ENCODE measurements at regions not wholly inside any gene's neighbourhood (a gene's known extent, or its start where the extent isn't known, plus 50 kb on each side); places are given as distances from the start of the nearest gene placed in this dataset.

DNA sequence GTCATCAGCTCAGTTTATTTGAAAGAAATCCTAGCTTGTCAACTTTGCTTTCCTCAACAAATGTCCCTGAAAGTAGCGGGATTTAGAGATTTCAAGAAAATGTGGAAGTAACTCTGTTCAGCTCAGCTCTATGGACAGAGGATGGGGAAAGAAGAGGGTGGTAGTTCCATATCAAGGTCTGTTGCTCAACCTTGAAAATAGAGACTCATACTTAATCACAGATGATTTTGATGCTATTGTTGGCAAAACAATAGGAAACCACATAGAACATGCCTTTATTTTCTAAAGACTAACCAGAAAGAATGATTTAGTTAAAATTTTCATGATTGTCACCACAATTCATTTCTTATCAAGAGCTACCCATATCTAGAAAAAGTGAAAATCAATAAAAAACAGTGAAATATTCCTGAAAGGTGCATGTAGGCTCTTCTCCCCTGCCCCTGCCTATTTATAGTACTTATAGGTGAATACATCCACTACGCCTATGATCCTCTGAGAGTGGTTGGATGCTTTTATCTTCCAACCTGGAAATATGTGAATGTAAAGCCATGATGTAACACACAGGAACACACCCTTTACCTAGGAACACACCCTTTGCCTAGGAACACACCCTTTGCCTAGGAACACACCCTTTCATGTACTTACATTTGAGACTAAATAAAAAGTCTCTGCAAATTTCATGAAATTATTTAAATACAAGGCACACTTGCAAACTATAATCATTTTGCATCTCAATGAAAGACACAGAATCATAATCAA is 65.8 kb downstream of the ETAA1 start:
- no peaks in the 10 kb centered on the region for H3K4me1 ChIP-seq
- H3K36me3 ChIP-seq: no peaks in the 10 kb centered on the region
- no peaks in the 10 kb centered on the region for H3K27me3 ChIP-seq
- H3K9me3 ChIP-seq: no peaks in the 10 kb centered on the region
- TF ChIP-seq POLR2A (IDR thresholded peaks at IDR 0.05; ENCODE audit: low read depth): no peak
- TF ChIP-seq EP300 (IDR thresholded peaks at IDR 0.05): no peak
- TF ChIP-seq POLR2AphosphoS5 (IDR thresholded peaks at IDR 0.05): no peak
- TF ChIP-seq, protein P1, sequence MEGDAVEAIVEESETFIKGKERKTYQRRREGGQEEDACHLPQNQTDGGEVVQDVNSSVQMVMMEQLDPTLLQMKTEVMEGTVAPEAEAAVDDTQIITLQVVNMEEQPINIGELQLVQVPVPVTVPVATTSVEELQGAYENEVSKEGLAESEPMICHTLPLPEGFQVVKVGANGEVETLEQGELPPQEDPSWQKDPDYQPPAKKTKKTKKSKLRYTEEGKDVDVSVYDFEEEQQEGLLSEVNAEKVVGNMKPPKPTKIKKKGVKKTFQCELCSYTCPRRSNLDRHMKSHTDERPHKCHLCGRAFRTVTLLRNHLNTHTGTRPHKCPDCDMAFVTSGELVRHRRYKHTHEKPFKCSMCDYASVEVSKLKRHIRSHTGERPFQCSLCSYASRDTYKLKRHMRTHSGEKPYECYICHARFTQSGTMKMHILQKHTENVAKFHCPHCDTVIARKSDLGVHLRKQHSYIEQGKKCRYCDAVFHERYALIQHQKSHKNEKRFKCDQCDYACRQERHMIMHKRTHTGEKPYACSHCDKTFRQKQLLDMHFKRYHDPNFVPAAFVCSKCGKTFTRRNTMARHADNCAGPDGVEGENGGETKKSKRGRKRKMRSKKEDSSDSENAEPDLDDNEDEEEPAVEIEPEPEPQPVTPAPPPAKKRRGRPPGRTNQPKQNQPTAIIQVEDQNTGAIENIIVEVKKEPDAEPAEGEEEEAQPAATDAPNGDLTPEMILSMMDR (IDR thresholded peaks at IDR 0.05): no peak
- H3K4me3 ChIP-seq: no peak overlapping the region
- no peak overlapping the region for H3K27ac ChIP-seq (replicated peaks in 1 of 4)
- intact Hi-C loops (cut with DNase I): no loop called here
- 83% methylated on average over 2 of the region's 2 CpGs for WGBS
- no peak for DNase-seq (ENCODE audit: extremely low spot score)

DNA sequence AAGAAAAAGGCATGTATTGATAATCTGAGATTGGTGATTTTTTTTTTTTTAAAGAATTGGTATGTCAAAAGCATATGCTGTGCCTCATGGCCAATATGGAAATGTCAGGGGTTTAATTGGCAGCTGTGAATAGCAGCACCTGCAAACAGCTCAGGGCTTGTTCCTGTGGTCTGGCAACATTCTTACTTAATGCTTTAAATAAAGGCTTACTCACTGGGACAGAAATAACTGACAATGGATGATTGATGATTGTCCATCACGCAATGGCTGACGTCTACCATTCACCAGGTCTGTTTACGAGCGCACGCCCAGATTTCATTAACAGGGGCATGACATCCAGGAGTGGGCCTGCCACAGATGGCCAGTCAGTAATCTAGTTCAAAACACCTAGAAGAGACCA is 66.7 kb downstream of the ETAA1 start:
- TF ChIP-seq EP300 (IDR thresholded peaks at IDR 0.05): no peak
- TF ChIP-seq POLR2AphosphoS5 (IDR thresholded peaks at IDR 0.05): no peak
- no peak for TF ChIP-seq POLR2A (IDR thresholded peaks at IDR 0.05; ENCODE audit: low read depth)
- TF ChIP-seq, protein P1 (IDR thresholded peaks at IDR 0.05): no peak
- Histone ChIP-seq H3K36me3 (no peaks in the 10 kb centered on the region), H3K9me3 (no peaks in the 10 kb centered on the region), H3K27ac (replicated peaks in 1 of 4) (no peak overlapping the region), H3K4me1 (no peaks in the 10 kb centered on the region), H3K4me3 (no peak overlapping the region), H3K27me3 (no peaks in the 10 kb centered on the region)
- no peak for DNase-seq (ENCODE audit: extremely low spot score)
- WGBS: 74% methylated on average over 5 of the region's 5 CpGs
- intact Hi-C loops (cut with DNase I): no loop called here

DNA sequence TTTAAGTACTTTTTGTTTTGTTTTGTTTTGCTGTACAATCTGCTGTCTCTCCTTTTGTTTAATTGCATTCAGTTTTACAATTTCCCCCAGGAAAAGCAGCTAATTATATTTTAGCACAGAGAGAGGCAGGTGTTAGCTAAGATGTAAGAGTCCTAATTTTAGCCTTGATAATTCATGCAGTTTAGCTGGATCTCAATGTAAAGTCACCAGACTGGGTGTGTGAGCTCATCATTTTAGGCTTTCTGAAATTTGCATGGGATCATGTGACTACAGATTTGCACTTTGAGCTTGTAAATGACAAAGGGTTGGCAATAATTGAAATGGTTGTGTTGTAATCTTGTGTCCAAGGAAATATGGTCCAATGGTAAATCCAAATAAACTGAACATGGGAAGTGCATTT is 68.5 kb downstream of the ETAA1 start:
- H3K36me3 ChIP-seq: no peaks in the 10 kb centered on the region
- no peak overlapping the region for H3K4me3 ChIP-seq
- H3K4me1 ChIP-seq: no peaks in the 10 kb centered on the region
- H3K27ac ChIP-seq (replicated peaks in 1 of 4): no peak overlapping the region
- H3K9me3 ChIP-seq: no peaks in the 10 kb centered on the region
- H3K27me3 ChIP-seq: no peaks in the 10 kb centered on the region
- DNase-seq (ENCODE audit: extremely low spot score): no peak
- TF ChIP-seq, protein P1 (IDR thresholded peaks at IDR 0.05): no peak
- TF ChIP-seq POLR2AphosphoS5 (IDR thresholded peaks at IDR 0.05): no peak
- no peak for TF ChIP-seq EP300 (IDR thresholded peaks at IDR 0.05)
- no peak for TF ChIP-seq POLR2A (IDR thresholded peaks at IDR 0.05; ENCODE audit: low read depth)
- intact Hi-C loops (cut with DNase I): no loop called here

DNA sequence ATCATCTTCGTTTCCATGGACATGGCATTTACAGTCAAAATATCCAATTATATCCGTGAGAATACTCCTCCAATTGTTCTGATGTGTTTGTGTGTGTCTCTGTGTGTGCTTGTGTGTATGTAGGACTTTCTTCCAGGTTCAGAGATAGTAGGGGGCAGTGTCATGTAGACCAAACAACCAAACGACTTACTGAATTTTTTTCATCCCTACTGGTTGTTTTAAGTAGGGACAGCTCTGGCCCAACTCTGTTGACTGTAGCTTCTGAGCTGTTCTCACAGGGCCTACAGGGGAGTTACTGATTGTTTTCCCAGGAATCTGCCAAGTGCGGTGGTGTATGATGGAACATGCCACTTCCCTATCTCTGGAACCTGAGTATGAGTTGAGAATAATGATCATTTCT is 69.6 kb downstream of the ETAA1 start:
- Histone ChIP-seq H3K27me3 (no peaks in the 10 kb centered on the region), H3K27ac (replicated peaks in 1 of 4) (no peak overlapping the region), H3K4me1 (no peaks in the 10 kb centered on the region), H3K9me3 (no peaks in the 10 kb centered on the region), H3K4me3 (no peak overlapping the region), H3K36me3 (no peaks in the 10 kb centered on the region)
- 74% methylated on average over 4 of the region's 4 CpGs for WGBS
- intact Hi-C loops (cut with DNase I): no loop called here
- no peak for DNase-seq (ENCODE audit: extremely low spot score)
- TF ChIP-seq POLR2AphosphoS5 (IDR thresholded peaks at IDR 0.05) (no peak), EP300 (IDR thresholded peaks at IDR 0.05) (no peak), POLR2A (IDR thresholded peaks at IDR 0.05; ENCODE audit: low read depth) (no peak)
- TF ChIP-seq, protein P1 (IDR thresholded peaks at IDR 0.05): no peak

DNA sequence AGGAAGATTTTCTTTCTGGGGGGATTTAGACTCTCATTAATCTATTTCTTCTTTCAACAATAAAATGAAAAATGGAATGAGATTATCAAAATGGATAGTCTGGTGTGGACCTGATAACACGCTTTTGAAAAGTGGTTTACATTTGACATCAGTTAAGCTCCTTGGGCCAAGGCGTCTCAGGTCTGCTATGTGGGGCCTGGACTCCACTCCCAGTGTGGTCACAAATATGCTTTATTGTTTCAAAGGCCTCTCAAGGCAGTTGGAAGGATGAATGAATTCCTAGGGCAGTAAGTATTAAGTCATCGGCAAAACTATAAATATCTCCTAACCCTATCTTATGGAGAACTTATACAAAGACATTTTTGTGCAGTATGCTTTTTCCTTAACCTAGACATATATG is 74.5 kb downstream of the ETAA1 start:
- Histone ChIP-seq H3K4me3 (no peak overlapping the region), H3K36me3 (no peaks in the 10 kb centered on the region), H3K27me3 (no peaks in the 10 kb centered on the region), H3K9me3 (no peaks in the 10 kb centered on the region), H3K27ac (replicated peaks in 1 of 4) (no peak overlapping the region), H3K4me1 (peaks cover 0 to 8% (median 2%) of the 10 kb centered on the region in 4 donors)
- 75% methylated on average over 3 of the region's 3 CpGs for WGBS
- no peak for DNase-seq (ENCODE audit: extremely low spot score)
- TF ChIP-seq POLR2A (IDR thresholded peaks at IDR 0.05; ENCODE audit: low read depth) (no peak), POLR2AphosphoS5 (IDR thresholded peaks at IDR 0.05) (no peak), EP300 (IDR thresholded peaks at IDR 0.05) (no peak)
- TF ChIP-seq, protein P1 (IDR thresholded peaks at IDR 0.05): no peak
- intact Hi-C loops (cut with DNase I): loop anchor here (10.0 kb wide), 1 partner anchor 1047 kb away; no protein-coding TSS in a partner anchor
